Keratinocyte (primary cell): ENCODE measurements at regions not wholly inside any gene's neighbourhood (a gene's known extent, or its start where the extent isn't known, plus 50 kb on each side); places are given as distances from the start of the nearest gene placed in this dataset.

Source experiments
- CTCF ChIP-seq, 3 experiments: IDR thresholded peaks in 1 of 3; conservative IDR thresholded peaks in 1 of 3; optimal IDR thresholded peaks in 1 of 3; 2 replicates in 2 of 3; 3 replicates in 1 of 3; pipeline versions ENCODE3 to v1.5.1; 2011; ENCODE audit warnings: low read length in 3 of 3, mild to moderate bottlenecking in 3 of 3, moderate library complexity in 2 of 3, control low read depth in 1 of 3, inconsistent platforms in 1 of 3; ENCODE audit not compliant: insufficient read depth in 2 of 3; ENCODE audit errors: extremely low read depth in 1 of 3
- EZH2 ChIP-seq: IDR thresholded peaks from one replicate; pipeline ENCODE4 v1.6.1; 2012; ENCODE audit warnings: inconsistent platforms, mild to moderate bottlenecking, low read length, moderate library complexity

GRCh38 chr14:82642425-82642824 is 1108.8 kb upstream of the SEL1L start:
- TF ChIP-seq EZH2 (no peak), CTCF (optimal IDR thresholded peaks at IDR 0.05 in 1 of 3, IDR thresholded peaks at IDR 0.05 in 1 of 3, conservative IDR thresholded peaks at IDR 0.05 in 1 of 3; ENCODE audit: extremely low read depth in 1 of 3, insufficient read depth in 2 of 3, low read length in 3 of 3) (no peak)
